ENCODE measurements at regions not wholly inside any gene's neighbourhood (a gene's known extent, or its start where the extent isn't known, plus 50 kb on each side); places are given as distances from the start of the nearest gene placed in this dataset.

DNA sequence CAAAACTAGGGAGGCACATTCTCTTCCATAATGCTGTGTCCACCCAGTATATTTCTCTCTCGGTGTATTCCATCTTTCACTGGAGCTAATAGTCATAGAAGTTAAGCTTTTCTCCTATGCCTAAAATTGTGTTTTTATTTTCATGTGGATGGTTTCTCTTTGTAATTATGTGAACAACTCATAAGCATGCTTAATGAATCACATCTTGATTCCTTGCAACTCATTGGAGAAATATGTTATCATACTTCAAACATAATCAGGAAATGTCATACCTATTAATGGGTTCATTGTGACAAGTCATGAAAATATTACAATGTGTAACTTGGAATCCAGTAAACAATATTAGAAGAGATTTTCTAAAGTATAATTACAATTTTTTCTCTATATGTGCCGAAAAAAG lies 186.3 kb downstream of the SLC7A11 start:
- Histone ChIP-seq H3K4me3 (ENCODE audit: low read depth, low read length) (no peak overlapping the region), H3K27ac (no peak overlapping the region), H3K27me3 (replicated peaks) (no peaks in the 10 kb centered on the region), H3K36me3 (replicated peaks) (no peaks in the 10 kb centered on the region)
- in situ Hi-C loops (cut with HindIII; ENCODE audit: low pct_ligation_motif_present, low sequenced_read_pairs): no loop called here
- DNase-seq: no peak
- TF ChIP-seq CTCF (IDR thresholded peaks at IDR 0.05; ENCODE audit: low read depth, low read length, missing control alignments): no peak

DNA sequence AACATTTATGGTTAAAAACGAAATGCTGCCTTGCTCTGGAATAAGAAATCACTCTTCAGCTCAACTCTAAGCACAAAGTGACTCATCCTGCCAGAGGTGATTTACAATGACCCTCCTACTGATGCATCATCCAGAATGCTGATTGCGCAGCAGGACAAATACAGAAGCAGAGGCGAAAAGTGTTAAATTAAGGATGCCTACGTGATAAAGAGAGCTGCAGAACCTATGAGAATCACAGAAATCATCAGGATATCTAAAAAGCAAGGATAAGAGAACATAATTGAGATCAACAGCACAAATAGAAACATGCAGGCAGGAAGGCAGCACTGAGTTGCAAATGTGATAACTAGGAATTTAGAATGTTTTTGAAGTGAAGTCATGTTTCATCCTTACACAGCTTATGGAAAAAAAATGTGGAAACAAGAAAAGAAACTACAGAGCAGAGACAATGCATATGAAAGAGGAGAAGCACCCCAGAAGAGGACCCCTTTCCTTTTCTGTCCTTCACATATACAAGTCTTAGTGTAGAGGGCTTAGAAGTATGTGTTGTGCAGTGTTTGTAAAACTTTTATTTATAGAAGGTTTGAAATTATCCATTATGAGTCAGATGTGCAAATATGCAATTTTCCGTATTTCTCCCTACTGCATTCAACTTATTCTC lies 188.4 kb downstream of the SLC7A11 start:
- Histone ChIP-seq H3K27me3 (replicated peaks) (no peaks in the 10 kb centered on the region), H3K4me3 (ENCODE audit: low read depth, low read length) (peak overlapping the region; percentile 22), H3K27ac (peak overlapping the region; percentile 76)

DNA sequence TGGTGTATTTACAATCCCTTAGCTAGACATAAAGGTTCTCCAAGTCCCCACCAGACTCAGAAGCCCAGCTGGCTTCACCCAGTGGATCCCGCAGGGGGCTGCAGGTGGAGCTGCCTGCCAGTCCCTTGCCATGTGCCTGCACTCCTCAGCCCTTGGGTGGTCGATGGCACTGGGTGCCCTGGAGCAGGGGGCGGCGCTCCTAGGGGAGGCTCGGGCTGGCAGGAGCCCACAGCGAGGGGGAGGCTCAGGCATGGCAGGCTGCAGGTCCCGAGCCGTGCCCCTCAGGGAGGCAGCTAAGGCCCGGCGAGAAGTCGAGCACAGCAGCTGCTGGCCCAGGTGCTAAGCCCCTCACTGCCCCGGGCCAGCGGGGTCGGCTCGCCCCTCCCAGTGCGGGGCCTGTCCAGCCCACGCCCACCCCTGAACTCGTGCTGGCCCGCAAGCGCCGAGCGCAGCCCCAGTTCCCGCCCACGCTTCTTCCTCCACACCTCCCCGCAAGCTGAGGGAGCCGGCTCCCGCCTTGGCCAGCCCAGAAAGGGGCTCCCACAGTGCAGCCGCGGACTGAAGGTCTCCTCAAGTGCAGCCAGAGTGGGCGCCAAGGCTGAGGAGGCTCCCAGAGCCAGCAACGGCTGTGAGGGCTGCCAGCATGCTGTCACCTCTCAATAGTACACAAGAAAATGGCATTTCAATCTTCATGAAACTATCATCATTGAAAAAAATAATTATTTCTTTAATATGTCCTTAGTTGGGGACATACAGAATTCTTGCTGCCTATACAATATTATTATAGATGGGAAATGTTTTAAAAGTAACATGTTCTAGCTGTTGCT lies 189.1 kb downstream of the SLC7A11 start:
- no peaks in the 10 kb centered on the region for H3K27me3 ChIP-seq (replicated peaks)
- in situ Hi-C loops (cut with HindIII; ENCODE audit: low pct_ligation_motif_present, low sequenced_read_pairs): no loop called here
- no peak for TF ChIP-seq CTCF (IDR thresholded peaks at IDR 0.05; ENCODE audit: low read depth, low read length, missing control alignments)
- peak overlapping the region; percentile 76 for H3K27ac ChIP-seq
- no peaks in the 10 kb centered on the region for H3K36me3 ChIP-seq (replicated peaks)
- no peak for DNase-seq
- no peak overlapping the region for H3K4me3 ChIP-seq (ENCODE audit: low read depth, low read length)

More for the DNA sequence above, 188.4 kb downstream of the SLC7A11 start:
- in situ Hi-C loops (cut with HindIII; ENCODE audit: low pct_ligation_motif_present, low sequenced_read_pairs): no loop called here
- H3K36me3 ChIP-seq (replicated peaks): no peaks in the 10 kb centered on the region
- TF ChIP-seq CTCF (IDR thresholded peaks at IDR 0.05; ENCODE audit: low read depth, low read length, missing control alignments): no peak
- peak; percentile 93 for DNase-seq

GRCh38 chr4:138051157-138051556 lies 191.0 kb downstream of the SLC7A11 start:
- Histone ChIP-seq H3K36me3 (replicated peaks) (no peaks in the 10 kb centered on the region), H3K27me3 (replicated peaks) (no peaks in the 10 kb centered on the region), H3K27ac (peak overlapping the region; percentile 62), H3K4me3 (ENCODE audit: low read depth, low read length) (no peak overlapping the region)
- in situ Hi-C loops (cut with HindIII; ENCODE audit: low pct_ligation_motif_present, low sequenced_read_pairs): no loop called here
- no peak for TF ChIP-seq CTCF (IDR thresholded peaks at IDR 0.05; ENCODE audit: low read depth, low read length, missing control alignments)
- DNase-seq: peak; percentile 42

DNA sequence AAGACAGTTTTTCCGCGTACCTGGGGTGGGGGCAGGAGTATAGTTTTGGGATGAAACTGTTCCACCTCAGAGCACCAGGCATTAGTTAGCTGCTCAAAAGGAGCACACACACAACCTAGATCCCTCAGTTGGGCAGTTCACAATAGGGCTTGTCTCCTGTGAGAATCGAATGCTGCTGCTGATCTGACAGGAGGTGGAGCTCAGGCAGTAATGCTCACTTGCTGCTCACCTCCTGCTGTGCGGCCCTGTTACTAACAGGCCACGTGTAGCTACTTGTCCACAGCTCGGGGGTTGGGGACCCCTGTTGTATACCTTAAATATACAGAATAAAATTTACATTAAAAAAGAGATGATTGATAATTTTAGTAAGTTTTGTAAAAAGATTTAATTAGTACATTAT lies 191.5 kb downstream of the SLC7A11 start:
- H3K27ac ChIP-seq: peak overlapping the region; percentile 62
- no peak overlapping the region for H3K4me3 ChIP-seq (ENCODE audit: low read depth, low read length)
- no peaks in the 10 kb centered on the region for H3K27me3 ChIP-seq (replicated peaks)
- in situ Hi-C loops (cut with HindIII; ENCODE audit: low pct_ligation_motif_present, low sequenced_read_pairs): no loop called here
- H3K36me3 ChIP-seq (replicated peaks): no peaks in the 10 kb centered on the region
- no peak for TF ChIP-seq CTCF (IDR thresholded peaks at IDR 0.05; ENCODE audit: low read depth, low read length, missing control alignments)
- DNase-seq: peak; percentile 53
